Testis (tissue), 2 donors: ENCODE measurements at regions not wholly inside any gene's neighbourhood (a gene's known extent, or its start where the extent isn't known, plus 50 kb on each side); places are given as distances from the start of the nearest gene placed in this dataset.

Experiments
- CTCF ChIP-seq, 3 experiments: fragments of 450-650 bp in 2 of 3; fragments of 200-600 bp in 1 of 3; sonication (generic) in 1 of 3; IDR thresholded peaks; one replicate each; pipeline ENCODE4 v1.5.1; 2016 to 2019; ENCODE audit warnings: antibody characterized with exemption in 3 of 3, mild to moderate bottlenecking in 2 of 3, moderate library complexity in 1 of 3
- POLR2A ChIP-seq: fragments of 450-650 bp; IDR thresholded peaks from one replicate; pipeline ENCODE4 v1.6.1; 2017; ENCODE audit warnings: antibody characterized with exemption, mild to moderate bottlenecking, moderate library complexity

GRCh38 chr16:81170824-81171223, 67.7 kb upstream of the BCO1 start:
- TF ChIP-seq POLR2A (no peak), CTCF (IDR thresholded peaks at IDR 0.05) (no peak)
